ENCODE measurements at regions not wholly inside any gene's neighbourhood (a gene's known extent, or its start where the extent isn't known, plus 50 kb on each side); places are given as distances from the start of the nearest gene placed in this dataset.

GRCh38 chr1:30385246-30385995, 338.0 kb downstream of the MATN1 start:
- TF ChIP-seq SUZ12 (IDR thresholded peaks at IDR 0.05; ENCODE audit: extremely low read depth, insufficient read depth, insufficient read length) (no peak), ZNF274 (IDR thresholded peaks at IDR 0.05; ENCODE audit: low read depth, low read length) (no peak)

All from NT2/D1 (cell line).